ENCODE measurements at regions not wholly inside any gene's neighbourhood (a gene's known extent, or its start where the extent isn't known, plus 50 kb on each side); places are given as distances from the start of the nearest gene placed in this dataset.

DNA sequence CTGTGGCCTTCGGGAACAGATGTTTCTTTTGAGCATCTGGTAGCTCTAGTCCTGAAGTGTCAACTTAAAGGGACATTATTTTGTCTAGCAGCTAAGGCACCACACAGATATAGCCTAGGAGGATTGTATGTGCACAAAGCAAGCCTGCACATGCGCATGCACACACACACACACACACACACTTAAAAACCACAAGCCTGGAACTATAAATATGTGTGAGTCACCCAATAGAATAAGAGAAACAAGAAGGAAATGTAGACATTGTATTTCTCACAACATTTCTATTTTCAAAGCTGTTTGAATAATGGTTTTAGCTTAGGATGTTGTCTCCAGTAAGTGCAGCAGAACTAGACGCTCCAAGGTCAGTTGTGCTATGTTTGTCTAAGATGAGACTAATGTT, 516.5 kb downstream of the SUCLA2 start:
- CTCF ChIA-PET (ENCODE audit: low intra/inter-chr PET ratio, low total read pairs): no interaction called here
- DNase-seq (ENCODE audit: low spot score): no peak
- no peaks in the 10 kb centered on the region for H4K20me1 ChIP-seq (ENCODE audit: insufficient read depth, low read length)
- no peaks in the 10 kb centered on the region for H3K27me3 ChIP-seq (ENCODE audit: control insufficient read depth in 1 of 2, insufficient read depth in 2 of 2, low read length in 2 of 2)
- no peaks in the 10 kb centered on the region for H3K4me1 ChIP-seq (ENCODE audit: insufficient read depth, low read length)
- no TSS peak for BruUV-seq (replicated peaks)
- in situ Hi-C loops (cut with HindIII; ENCODE audit: extremely low pct_ligation_motif_present, low pct_unique_long_range_greater_than_20kb): no loop called here
- no peak overlapping the region for H3K4me3 ChIP-seq (replicated peaks in 1 of 3; ENCODE audit: insufficient read depth in 1 of 3, low read depth in 2 of 3, low read length in 3 of 3)
- no peak for ATAC-seq
- TF ChIP-seq ISL2 (CRISPR knock-in tag; IDR thresholded peaks at IDR 0.05): no peak
- TF ChIP-seq ZMAT3 (CRISPR knock-in tag; conservative IDR thresholded peaks at IDR 0.05): no peak
- TF ChIP-seq, protein P1, sequence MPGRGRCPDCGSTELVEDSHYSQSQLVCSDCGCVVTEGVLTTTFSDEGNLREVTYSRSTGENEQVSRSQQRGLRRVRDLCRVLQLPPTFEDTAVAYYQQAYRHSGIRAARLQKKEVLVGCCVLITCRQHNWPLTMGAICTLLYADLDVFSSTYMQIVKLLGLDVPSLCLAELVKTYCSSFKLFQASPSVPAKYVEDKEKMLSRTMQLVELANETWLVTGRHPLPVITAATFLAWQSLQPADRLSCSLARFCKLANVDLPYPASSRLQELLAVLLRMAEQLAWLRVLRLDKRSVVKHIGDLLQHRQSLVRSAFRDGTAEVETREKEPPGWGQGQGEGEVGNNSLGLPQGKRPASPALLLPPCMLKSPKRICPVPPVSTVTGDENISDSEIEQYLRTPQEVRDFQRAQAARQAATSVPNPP (CRISPR knock-in tag; IDR thresholded peaks at IDR 0.05): no peak
- TF ChIP-seq ZNF33A (CRISPR knock-in tag; IDR thresholded peaks at IDR 0.05; ENCODE audit: borderline replicate concordance): no peak
- no peak for TF ChIP-seq ZNF441 (CRISPR knock-in tag; IDR thresholded peaks at IDR 0.05; ENCODE audit: borderline replicate concordance)
- no peak for FAIRE-seq
- no peak overlapping the region for H3K27ac ChIP-seq (ENCODE audit: extremely low read length, insufficient read depth, low read length)
- H3K79me2 ChIP-seq (ENCODE audit: insufficient read depth, low read length): no peaks in the 10 kb centered on the region
- POLR2A ChIA-PET: no interaction called here
- no peak overlapping the region for H3K4me2 ChIP-seq (ENCODE audit: low read depth, low read length)
- no peaks in the 10 kb centered on the region for H3K36me3 ChIP-seq (replicated peaks in 1 of 2; ENCODE audit: control insufficient read depth in 1 of 2, insufficient read depth in 2 of 2, low read length in 2 of 2)
- no peak overlapping the region for H2AFZ ChIP-seq (ENCODE audit: low read length)
- H3K9ac ChIP-seq (ENCODE audit: insufficient read depth, low read depth, low read length): no peak overlapping the region
- no peaks in the 10 kb centered on the region for H3K9me3 ChIP-seq (ENCODE audit: low read length)
- WGBS (ENCODE audit: low lambda C conversion rate): 19% methylated on average over 3 of the region's 3 CpGs
- intact Hi-C loops (cut with micrococcal nuclease; ENCODE audit: unreplicated experiment): no loop called here

DNA sequence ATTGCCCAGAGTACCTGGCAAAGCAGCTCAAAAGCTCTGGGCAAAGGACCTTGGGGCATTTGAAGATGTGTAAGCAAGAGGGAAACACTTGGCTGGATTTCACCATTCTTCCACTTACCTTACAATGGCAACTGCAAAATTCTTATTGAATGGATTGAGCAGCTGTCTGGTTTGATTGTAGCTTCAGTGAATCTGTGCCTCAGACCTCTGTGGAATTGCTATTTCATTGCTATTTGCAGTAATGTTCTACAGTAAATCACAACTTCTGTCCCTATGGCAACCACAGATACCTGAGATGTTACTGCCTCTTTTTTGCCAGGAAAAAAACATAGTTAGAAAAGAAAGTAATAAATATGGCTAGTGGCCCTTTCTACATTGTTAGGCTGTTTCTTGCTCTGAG, 519.5 kb downstream of the SUCLA2 start:
- H4K20me1 ChIP-seq (ENCODE audit: insufficient read depth, low read length): no peaks in the 10 kb centered on the region

More for the DNA sequence above, 519.5 kb downstream of the SUCLA2 start:
- no peak overlapping the region for H3K4me2 ChIP-seq (ENCODE audit: low read depth, low read length)
- no peak overlapping the region for H3K27ac ChIP-seq (ENCODE audit: extremely low read length, insufficient read depth, low read length)
- H3K4me1 ChIP-seq (ENCODE audit: insufficient read depth, low read length): no peaks in the 10 kb centered on the region
- no peak overlapping the region for H2AFZ ChIP-seq (ENCODE audit: low read length)
- FAIRE-seq (no peak), DNase-seq (ENCODE audit: low spot score) (no peak), ATAC-seq (no peak)
- in situ Hi-C loops (cut with HindIII; ENCODE audit: extremely low pct_ligation_motif_present, low pct_unique_long_range_greater_than_20kb): no loop called here
- BruUV-seq (replicated peaks): no TSS peak
- intact Hi-C loops (cut with micrococcal nuclease; ENCODE audit: unreplicated experiment): no loop called here
- ChIA-PET CTCF (ENCODE audit: low intra/inter-chr PET ratio, low total read pairs) (no interaction called here), POLR2A (no interaction called here)
- H3K79me2 ChIP-seq (ENCODE audit: insufficient read depth, low read length): no peaks in the 10 kb centered on the region
- H3K36me3 ChIP-seq (replicated peaks in 1 of 2; ENCODE audit: control insufficient read depth in 1 of 2, insufficient read depth in 2 of 2, low read length in 2 of 2): no peaks in the 10 kb centered on the region
- no peak overlapping the region for H3K9ac ChIP-seq (ENCODE audit: insufficient read depth, low read depth, low read length)
- H3K9me3 ChIP-seq (ENCODE audit: low read length): no peaks in the 10 kb centered on the region
- no peaks in the 10 kb centered on the region for H3K27me3 ChIP-seq (ENCODE audit: control insufficient read depth in 1 of 2, insufficient read depth in 2 of 2, low read length in 2 of 2)
- no peak overlapping the region for H3K4me3 ChIP-seq (replicated peaks in 1 of 3; ENCODE audit: insufficient read depth in 1 of 3, low read depth in 2 of 3, low read length in 3 of 3)
- no peak for TF ChIP-seq ZNF138 (CRISPR knock-in tag; IDR thresholded peaks at IDR 0.05; ENCODE audit: low read depth)
- TF ChIP-seq REPIN1 (CRISPR knock-in tag; IDR thresholded peaks at IDR 0.05; ENCODE audit: borderline replicate concordance, low read depth): no peak
- TF ChIP-seq ELF1 (CRISPR knock-in tag; IDR thresholded peaks at IDR 0.05): no peak
- TF ChIP-seq GATA4 (IDR thresholded peaks at IDR 0.05; ENCODE audit: borderline replicate concordance, low read depth): no peak
- TF ChIP-seq ZNF563 (CRISPR knock-in tag; IDR thresholded peaks at IDR 0.05): no peak
- no peak for TF ChIP-seq ZSCAN31 (CRISPR knock-in tag; IDR thresholded peaks at IDR 0.05; ENCODE audit: low read depth)

Measured in HepG2 (cell line).